Activated CD8-positive, alpha-beta T cell treated with anti-CD3 and anti-CD28 coated beads, Interleukin-2, amount 10 ng/mL, durations not matched to agents 7 days and 5 days (primary cell): ENCODE measurements at regions not wholly inside any gene's neighbourhood (a gene's known extent, or its start where the extent isn't known, plus 50 kb on each side); places are given as distances from the start of the nearest gene placed in this dataset.

Source experiments
- ATAC-seq: fragments of 150-1000 bp; cut with Tn5 transposase; one replicate; pipeline ENCODE4 v1.10.0; 2021; ENCODE audit warnings: moderate library complexity
- CTCF ChIA-PET: fragments of 350-600 bp; sonication (Branson Sonifier 250); formaldehyde crosslinking; loops from one replicate; lab custom pipeline; 2021; ENCODE audit warnings: antibody characterized with exemption; lab: Charles Lee
- POLR2A ChIA-PET: fragments of 350-600 bp; sonication (Branson Sonifier 250); formaldehyde crosslinking; loops from one replicate; lab custom pipeline; 2021; ENCODE audit warnings: antibody characterized with exemption; lab: Charles Lee
- DNase-seq: peaks from one replicate; pipeline ENCODE4 v3.0.0-alpha.2; 2020
- H3K27ac Mint-ChIP-seq: one replicate; pipeline ENCODE4 v1.8.0; 2021; ENCODE audit warnings: mild to moderate bottlenecking, mixed read lengths
- H3K27me3 Mint-ChIP-seq: one replicate; pipeline ENCODE4 v1.8.0; 2021; ENCODE audit warnings: low read depth, mixed read lengths
- H3K36me3 Mint-ChIP-seq: one replicate; pipeline ENCODE4 v1.8.0; 2021; ENCODE audit warnings: low read depth, mixed read lengths
- H3K4me1 Mint-ChIP-seq: one replicate; pipeline ENCODE4 v1.8.0; 2021; ENCODE audit warnings: low read depth, mixed read lengths
- H3K4me3 Mint-ChIP-seq: one replicate; pipeline ENCODE4 v1.8.0; 2021; ENCODE audit warnings: mild to moderate bottlenecking, mixed read lengths
- H3K9me3 Mint-ChIP-seq: one replicate; pipeline ENCODE4 v1.8.0; 2022; ENCODE audit warnings: mixed read lengths; ENCODE audit not compliant: insufficient read depth

- peak; percentile 37 for ATAC-seq
- H3K27ac Mint-ChIP-seq = no peak overlapping the region
- POLR2A ChIA-PET = interaction anchor here (0.7 to 2.1 kb wide), 6 partner anchors 19 to 233 kb away, joined by 3 to 9 read pairs (median 4); partner anchors contain the start of gene TAB2
Measured at GRCh38 chr6:149212892-149213801, 104.4 kb upstream of the TAB2 start.

GRCh38 chr6:149213829-149214228, 103.7 kb upstream of the TAB2 start:
- H3K27me3 Mint-ChIP-seq = no peaks in the 10 kb centered on the region
- no peak for ATAC-seq

More at GRCh38 chr6:149212892-149213801, 104.4 kb upstream of the TAB2 start:
- Mint-ChIP-seq H3K4me3 (no peak overlapping the region), H3K9me3 (no peaks in the 10 kb centered on the region), H3K4me1 (peaks cover 23% of the 10 kb centered on the region), H3K27me3 (no peaks in the 10 kb centered on the region), H3K36me3 (peaks cover 21% of the 10 kb centered on the region)
- peak; percentile 39 for DNase-seq
- CTCF ChIA-PET = interaction anchor here (0.6 to 3.9 kb wide), 10 partner anchors 10 to 304 kb away, joined by 3 to 11 read pairs (median 4); no protein-coding TSS in a partner anchor

GRCh38 chr6:149216459-149216858, 101.1 kb upstream of the TAB2 start:
- Mint-ChIP-seq H3K36me3 (peaks cover 17% of the 10 kb centered on the region), H3K4me1 (peaks cover 34% of the 10 kb centered on the region), H3K9me3 (peaks cover 5% of the 10 kb centered on the region), H3K27me3 (no peaks in the 10 kb centered on the region), H3K27ac (peak overlapping the region; percentile 18), H3K4me3 (no peak overlapping the region)
- DNase-seq (no peak), ATAC-seq (no peak)
- CTCF ChIA-PET = interaction anchor here (1.0 to 2.4 kb wide), 5 partner anchors 11 to 215 kb away, joined by 3 to 7 read pairs (median 6); no protein-coding TSS in a partner anchor
- POLR2A ChIA-PET = interaction anchor here (0.6 to 2.1 kb wide), 4 partner anchors 17 to 116 kb away, joined by 3 to 11 read pairs (median 5); partner anchors contain the start of gene TAB2

More at GRCh38 chr6:149213829-149214228, 103.7 kb upstream of the TAB2 start:
- peaks cover 30% of the 10 kb centered on the region for H3K4me1 Mint-ChIP-seq
- ChIA-PET CTCF (interaction anchor here (0.7 to 3.9 kb wide), 4 partner anchors 17 to 303 kb away, joined by 3 to 11 read pairs (median 4); no protein-coding TSS in a partner anchor), POLR2A (interaction anchor here (1.9 to 2.1 kb wide), 3 partner anchors 21 to 103 kb away, joined by 5 to 9 read pairs (median 7); partner anchors contain the start of gene TAB2)
- H3K4me3 Mint-ChIP-seq = no peak overlapping the region
- H3K27ac Mint-ChIP-seq = no peak overlapping the region
- peaks cover 18% of the 10 kb centered on the region for H3K36me3 Mint-ChIP-seq
- H3K9me3 Mint-ChIP-seq = no peaks in the 10 kb centered on the region
- DNase-seq = no peak

GRCh38 chr6:149217466-149217888, 100.0 kb upstream of the TAB2 start:
- CTCF ChIA-PET = interaction anchor here (1.0 to 2.1 kb wide), 5 partner anchors 12 to 214 kb away, joined by 3 to 6 read pairs (median 3); no protein-coding TSS in a partner anchor
- DNase-seq = no peak
- peaks cover 5% of the 10 kb centered on the region for H3K9me3 Mint-ChIP-seq
- H3K36me3 Mint-ChIP-seq = peaks cover 24% of the 10 kb centered on the region
- H3K27ac Mint-ChIP-seq = no peak overlapping the region
- H3K4me1 Mint-ChIP-seq = peaks cover 34% of the 10 kb centered on the region
- H3K4me3 Mint-ChIP-seq = no peak overlapping the region
- H3K27me3 Mint-ChIP-seq = no peaks in the 10 kb centered on the region
- no peak for ATAC-seq
- POLR2A ChIA-PET = interaction anchor here (1.1 to 1.5 kb wide), 2 partner anchors 18 to 101 kb away, joined by 4 to 6 read pairs; no protein-coding TSS in a partner anchor

- no peak for DNase-seq
- CTCF ChIA-PET = interaction anchor here (1.0 to 2.1 kb wide), 4 partner anchors 13 to 130 kb away, joined by 3 to 6 read pairs (median 3); no protein-coding TSS in a partner anchor
- no peaks in the 10 kb centered on the region for H3K27me3 Mint-ChIP-seq
- H3K27ac Mint-ChIP-seq = peak overlapping the region; percentile 9
- POLR2A ChIA-PET = interaction anchor here (0.6 to 1.5 kb wide), 2 partner anchors 90 to 100 kb away, joined by 3 to 6 read pairs; no protein-coding TSS in a partner anchor
- ATAC-seq = peak; percentile 34
- peaks cover 5% of the 10 kb centered on the region for H3K9me3 Mint-ChIP-seq
- H3K36me3 Mint-ChIP-seq = peaks cover 24% of the 10 kb centered on the region
- H3K4me1 Mint-ChIP-seq = peaks cover 37% of the 10 kb centered on the region
- H3K4me3 Mint-ChIP-seq = no peak overlapping the region
Measured at GRCh38 chr6:149218471-149218870, 99.0 kb upstream of the TAB2 start.

GRCh38 chr6:149218915-149219314, 98.6 kb upstream of the TAB2 start:
- DNase-seq (no peak), ATAC-seq (no peak)
- Mint-ChIP-seq H3K4me1 (peaks cover 41% of the 10 kb centered on the region), H3K4me3 (no peak overlapping the region), H3K27ac (peak overlapping the region; percentile 9), H3K27me3 (no peaks in the 10 kb centered on the region), H3K9me3 (peaks cover 5% of the 10 kb centered on the region), H3K36me3 (peaks cover 24% of the 10 kb centered on the region)
- POLR2A ChIA-PET = interaction anchor here (0.6 kb wide), 1 partner anchor 90 kb away, joined by 3 read pairs; no protein-coding TSS in a partner anchor
- CTCF ChIA-PET = interaction anchor here (1.0 to 1.3 kb wide), 2 partner anchors 13 to 43 kb away, joined by 3 read pairs; no protein-coding TSS in a partner anchor

GRCh38 chr6:149220882-149221773, 96.4 kb upstream of the TAB2 start:
- DNase-seq (no peak), ATAC-seq (no peak)
- no peak overlapping the region for H3K4me3 Mint-ChIP-seq
- H3K4me1 Mint-ChIP-seq = peaks cover 39% of the 10 kb centered on the region
- peaks cover 5% of the 10 kb centered on the region for H3K9me3 Mint-ChIP-seq
- no peaks in the 10 kb centered on the region for H3K27me3 Mint-ChIP-seq
- POLR2A ChIA-PET = no interaction called here
- H3K27ac Mint-ChIP-seq = no peak overlapping the region
- CTCF ChIA-PET = interaction anchor here (1.0 kb wide), 2 partner anchors 9 to 12 kb away, joined by 3 read pairs; no protein-coding TSS in a partner anchor
- peaks cover 26% of the 10 kb centered on the region for H3K36me3 Mint-ChIP-seq

GRCh38 chr6:149221774-149222070, 95.8 kb upstream of the TAB2 start:
- ATAC-seq = no peak
- H3K36me3 Mint-ChIP-seq = peaks cover 26% of the 10 kb centered on the region
- DNase-seq = no peak
- H3K4me1 Mint-ChIP-seq = peaks cover 40% of the 10 kb centered on the region
- CTCF ChIA-PET = no interaction called here
- no peaks in the 10 kb centered on the region for H3K27me3 Mint-ChIP-seq
- H3K4me3 Mint-ChIP-seq = no peak overlapping the region
- POLR2A ChIA-PET = no interaction called here
- peaks cover 5% of the 10 kb centered on the region for H3K9me3 Mint-ChIP-seq
- no peak overlapping the region for H3K27ac Mint-ChIP-seq

- DNase-seq = no peak
- ChIA-PET POLR2A (interaction anchor here (1.0 kb wide), 1 partner anchor 12 kb away, joined by 3 read pairs; no protein-coding TSS in a partner anchor), CTCF (interaction anchor here (0.8 to 1.4 kb wide), 5 partner anchors 8 to 146 kb away, joined by 3 to 4 read pairs (median 3); no protein-coding TSS in a partner anchor)
- Mint-ChIP-seq H3K4me3 (no peak overlapping the region), H3K27me3 (no peaks in the 10 kb centered on the region), H3K36me3 (peaks cover 23% of the 10 kb centered on the region), H3K4me1 (peaks cover 24% of the 10 kb centered on the region), H3K27ac (no peak overlapping the region), H3K9me3 (peaks cover 5% of the 10 kb centered on the region)
- no peak for ATAC-seq
Measured at GRCh38 chr6:149223120-149223903, 94.2 kb upstream of the TAB2 start.

GRCh38 chr6:149223904-149224351, 93.6 kb upstream of the TAB2 start:
- H3K36me3 Mint-ChIP-seq = peaks cover 23% of the 10 kb centered on the region
- POLR2A ChIA-PET = no interaction called here
- no peak overlapping the region for H3K4me3 Mint-ChIP-seq
- ATAC-seq (no peak), DNase-seq (no peak)
- H3K4me1 Mint-ChIP-seq = peaks cover 18% of the 10 kb centered on the region
- no peak overlapping the region for H3K27ac Mint-ChIP-seq
- CTCF ChIA-PET = interaction anchor here (0.8 to 1.4 kb wide), 4 partner anchors 8 to 29 kb away, joined by 3 to 4 read pairs (median 4); no protein-coding TSS in a partner anchor
- H3K9me3 Mint-ChIP-seq = peaks cover 5% of the 10 kb centered on the region
- H3K27me3 Mint-ChIP-seq = no peaks in the 10 kb centered on the region
